Adipocyte (in vitro differentiated cells): ENCODE measurements at regions not wholly inside any gene's neighbourhood (a gene's known extent, or its start where the extent isn't known, plus 50 kb on each side); places are given as distances from the start of the nearest gene placed in this dataset.

ENCODE experiments used
- DNase-seq: peaks from one replicate; pipeline ENCODE4 v3.0.0-alpha.2; 2015; ENCODE audit warnings: low read depth
- H3K27me3 ChIP-seq: replicated peaks from 2 replicates; pipeline ENCODE4 v1.7.0; 2013; ENCODE audit warnings: mild to moderate bottlenecking, low read length, moderate library complexity; ENCODE audit not compliant: control insufficient read depth, insufficient read depth
- H3K36me3 ChIP-seq: 2 replicates; pipeline ENCODE4 v1.7.0; 2013; ENCODE audit warnings: low read length, mild to moderate bottlenecking, moderate library complexity; ENCODE audit not compliant: control insufficient read depth, insufficient read depth, severe bottlenecking
- H3K4me1 ChIP-seq: 2 replicates; pipeline ENCODE4 v1.7.0; 2013; ENCODE audit warnings: mild to moderate bottlenecking, low read length, moderate library complexity; ENCODE audit not compliant: control insufficient read depth, insufficient read depth
- H3K4me3 ChIP-seq: 2 replicates; pipeline ENCODE4 v1.7.0; 2013; ENCODE audit warnings: mild to moderate bottlenecking, low read length, moderate library complexity
- H3K9ac ChIP-seq: 2 replicates; pipeline ENCODE4 v1.7.0; 2013; ENCODE audit warnings: mild to moderate bottlenecking, low read length, moderate library complexity
- H3K9me3 ChIP-seq: 2 replicates; pipeline ENCODE4 v1.7.0; 2013; ENCODE audit warnings: mild to moderate bottlenecking, low read length, moderate library complexity; ENCODE audit not compliant: control insufficient read depth

DNA sequence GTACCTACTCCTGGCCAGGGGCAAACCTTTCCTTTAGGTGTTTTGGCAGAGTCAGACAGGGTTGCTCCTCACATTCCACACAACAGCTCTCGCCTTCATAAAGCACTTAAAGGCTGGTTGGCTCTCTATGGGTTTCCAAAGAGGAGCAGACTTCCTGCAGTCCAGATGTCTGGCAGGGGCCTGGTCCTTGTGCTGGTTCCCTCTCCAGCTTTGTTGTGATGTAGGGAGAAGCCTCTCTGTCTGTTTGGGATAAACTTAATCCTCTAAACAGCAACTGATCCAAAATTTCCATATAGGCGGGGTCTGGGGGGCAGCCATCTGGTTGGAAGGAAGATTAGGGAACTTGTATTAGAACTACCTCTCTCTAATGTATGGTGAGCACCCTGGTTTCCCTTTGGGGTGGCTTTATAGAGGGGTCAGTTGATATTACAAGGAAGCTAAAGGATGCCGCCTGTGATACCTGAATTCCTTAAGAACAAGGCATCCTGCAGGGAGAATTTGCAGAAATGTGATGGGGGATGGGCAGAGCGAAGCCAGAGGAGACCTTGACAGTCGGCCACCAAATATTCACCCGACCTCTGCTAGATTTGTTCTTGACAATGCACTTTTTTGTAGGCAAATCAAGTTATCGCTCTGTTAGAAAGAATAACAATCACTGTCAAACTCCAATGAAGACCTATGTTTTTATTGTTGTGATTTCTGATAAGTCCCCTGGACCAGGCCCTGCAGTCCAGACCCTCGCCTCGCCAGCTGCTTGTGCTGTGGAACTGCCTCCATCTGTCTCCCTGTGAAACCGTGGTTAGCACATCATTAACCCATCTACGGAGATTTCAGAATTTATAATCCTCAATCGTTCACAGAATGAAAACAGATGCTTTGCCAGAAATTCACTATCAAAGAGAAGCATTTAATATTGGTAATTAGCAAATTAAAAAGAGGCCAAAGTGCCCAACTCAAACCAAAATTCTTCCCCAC, 94.0 kb upstream of the RALGAPA2 start:
- no peaks in the 10 kb centered on the region for H3K4me1 ChIP-seq
- no peak for DNase-seq
- no peak overlapping the region for H3K9ac ChIP-seq
- H3K4me3 ChIP-seq, result no peak overlapping the region
- H3K27me3 ChIP-seq, result peaks cover 32% of the 10 kb centered on the region
- H3K36me3 ChIP-seq, result no peaks in the 10 kb centered on the region
- peaks cover 6% of the 10 kb centered on the region for H3K9me3 ChIP-seq

DNA sequence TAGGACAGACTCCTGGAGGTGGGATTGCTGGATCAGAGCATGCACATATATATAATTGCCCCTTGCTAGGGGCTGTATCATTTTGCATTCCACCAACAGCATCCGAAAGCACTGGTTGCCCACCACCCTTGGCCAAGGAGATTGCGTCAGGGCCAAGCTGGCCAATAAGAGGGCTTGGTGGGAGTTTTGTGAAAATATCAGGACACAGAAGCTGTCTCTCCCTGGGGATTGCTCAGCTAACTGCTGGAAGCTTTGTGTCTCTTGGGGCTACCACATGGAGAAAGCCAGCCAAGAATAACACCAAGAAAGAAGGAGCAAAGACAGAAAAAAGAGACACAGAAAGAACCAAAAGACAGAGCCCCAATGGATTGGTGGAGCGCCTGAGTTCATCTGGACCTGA, 90.6 kb upstream of the RALGAPA2 start:
- Histone ChIP-seq H3K4me3 (no peak overlapping the region), H3K36me3 (no peaks in the 10 kb centered on the region), H3K9ac (no peak overlapping the region), H3K9me3 (peaks cover 6% of the 10 kb centered on the region), H3K27me3 (peaks cover 32% of the 10 kb centered on the region), H3K4me1 (no peaks in the 10 kb centered on the region)
- no peak for DNase-seq

- Histone ChIP-seq H3K9me3 (peaks cover 6% of the 10 kb centered on the region), H3K4me3 (no peak overlapping the region), H3K9ac (no peak overlapping the region), H3K27me3 (peaks cover 25% of the 10 kb centered on the region), H3K36me3 (no peaks in the 10 kb centered on the region), H3K4me1 (no peaks in the 10 kb centered on the region)
- DNase-seq, result no peak
Measured at GRCh38 chr20:20802328-20802727, 89.9 kb upstream of the RALGAPA2 start.

DNA sequence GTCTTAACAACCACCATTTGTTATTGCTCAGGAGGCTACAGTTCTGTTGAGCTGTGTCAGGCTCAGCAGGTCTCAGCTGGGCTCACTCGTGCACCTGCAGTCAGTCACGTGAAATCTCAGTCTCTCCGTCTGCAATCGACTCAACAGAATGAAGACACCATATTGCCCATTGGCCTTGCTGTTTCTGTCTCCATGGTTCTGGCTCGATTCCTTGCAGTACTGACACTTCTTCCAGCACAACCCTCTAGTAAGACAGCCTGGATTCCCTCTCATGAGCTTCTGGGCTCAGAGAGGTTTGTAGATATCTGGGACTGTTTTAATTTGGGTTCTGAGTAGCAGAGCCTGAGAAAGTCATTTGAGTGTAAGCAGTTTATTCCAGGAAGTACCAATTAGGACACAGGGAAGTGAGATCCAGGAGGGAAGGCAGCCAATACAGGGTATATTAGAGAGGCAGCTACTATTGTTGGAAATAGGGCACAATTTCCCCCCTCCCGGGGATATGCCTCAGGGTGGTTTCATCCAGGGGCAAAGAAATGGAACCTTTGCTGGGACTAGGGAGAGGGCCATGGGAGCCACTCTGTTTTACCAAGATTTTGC, 87.4 kb upstream of the RALGAPA2 start:
- H3K4me3 ChIP-seq, result no peak overlapping the region
- no peaks in the 10 kb centered on the region for H3K9me3 ChIP-seq
- H3K4me1 ChIP-seq, result no peaks in the 10 kb centered on the region
- H3K36me3 ChIP-seq, result no peaks in the 10 kb centered on the region
- H3K27me3 ChIP-seq, result peaks cover 8% of the 10 kb centered on the region
- DNase-seq, result no peak
- no peak overlapping the region for H3K9ac ChIP-seq

GRCh38 chr20:20797521-20798310, 85.3 kb upstream of the RALGAPA2 start:
- H3K4me3 ChIP-seq, result no peak overlapping the region
- H3K36me3 ChIP-seq, result no peaks in the 10 kb centered on the region
- no peaks in the 10 kb centered on the region for H3K9me3 ChIP-seq
- peaks cover 7% of the 10 kb centered on the region for H3K27me3 ChIP-seq
- H3K9ac ChIP-seq, result no peak overlapping the region
- no peaks in the 10 kb centered on the region for H3K4me1 ChIP-seq
- DNase-seq, result no peak

- Histone ChIP-seq H3K9ac (no peak overlapping the region), H3K36me3 (no peaks in the 10 kb centered on the region), H3K9me3 (no peaks in the 10 kb centered on the region), H3K27me3 (peaks cover 7% of the 10 kb centered on the region), H3K4me1 (no peaks in the 10 kb centered on the region), H3K4me3 (no peak overlapping the region)
- DNase-seq, result no peak
Measured at GRCh38 chr20:20796766-20797440, 84.5 kb upstream of the RALGAPA2 start.

DNA sequence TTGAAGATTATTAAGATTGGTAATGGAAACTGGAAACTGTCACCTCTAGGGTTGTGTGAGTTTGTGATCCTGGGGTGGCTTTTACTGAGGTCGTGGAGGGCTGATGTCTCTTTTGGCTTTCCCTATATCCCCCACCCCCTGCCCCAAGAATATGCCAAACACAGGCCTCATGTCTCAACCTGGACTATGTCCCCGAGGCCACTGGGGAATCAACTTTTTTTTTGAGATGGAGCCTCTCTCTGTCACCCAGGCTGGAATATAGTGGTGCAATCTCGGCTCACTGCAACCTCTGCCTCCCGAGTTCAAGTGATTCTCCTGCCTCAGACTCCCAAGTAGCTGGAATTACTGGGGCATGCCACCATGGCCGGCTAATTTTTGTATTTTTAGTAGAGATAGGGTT, 83.3 kb upstream of the RALGAPA2 start:
- DNase-seq, result no peak
- Histone ChIP-seq H3K9me3 (no peaks in the 10 kb centered on the region), H3K9ac (no peak overlapping the region), H3K4me1 (no peaks in the 10 kb centered on the region), H3K4me3 (no peak overlapping the region), H3K27me3 (peaks cover 7% of the 10 kb centered on the region), H3K36me3 (no peaks in the 10 kb centered on the region)

- Histone ChIP-seq H3K36me3 (no peaks in the 10 kb centered on the region), H3K27me3 (peaks cover 7% of the 10 kb centered on the region), H3K9me3 (no peaks in the 10 kb centered on the region), H3K4me3 (no peak overlapping the region), H3K4me1 (no peaks in the 10 kb centered on the region), H3K9ac (no peak overlapping the region)
- DNase-seq, result no peak
Measured at GRCh38 chr20:20795119-20795518, 82.7 kb upstream of the RALGAPA2 start.

DNA sequence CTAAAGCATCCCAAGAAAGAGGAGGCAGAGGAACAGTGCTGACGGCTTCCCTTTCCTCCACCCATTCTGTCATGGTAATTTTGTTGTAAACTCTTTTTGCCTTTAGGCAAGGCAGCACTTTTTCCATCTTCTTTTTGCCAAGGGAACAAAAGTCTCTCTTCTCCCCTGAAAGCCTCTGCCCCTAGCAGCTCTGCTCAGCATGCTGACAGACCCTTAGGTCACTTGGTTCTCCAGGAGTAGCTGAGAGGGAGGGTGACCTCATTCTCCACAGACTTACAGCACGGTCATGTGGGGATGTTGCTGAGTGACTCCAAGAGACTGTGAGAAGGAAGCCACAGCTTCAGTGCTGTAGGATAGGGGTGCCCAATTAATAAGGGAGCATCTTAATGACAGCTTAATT, 81.1 kb upstream of the RALGAPA2 start:
- no peak for DNase-seq
- Histone ChIP-seq H3K9me3 (no peaks in the 10 kb centered on the region), H3K9ac (no peak overlapping the region), H3K4me3 (no peak overlapping the region), H3K36me3 (no peaks in the 10 kb centered on the region), H3K4me1 (no peaks in the 10 kb centered on the region), H3K27me3 (peaks cover 8% of the 10 kb centered on the region)

- no peak for DNase-seq
- no peaks in the 10 kb centered on the region for H3K36me3 ChIP-seq
- H3K9me3 ChIP-seq, result peaks cover 2% of the 10 kb centered on the region
- no peak overlapping the region for H3K4me3 ChIP-seq
- H3K4me1 ChIP-seq, result no peaks in the 10 kb centered on the region
- no peak overlapping the region for H3K9ac ChIP-seq
- H3K27me3 ChIP-seq, result peaks cover 12% of the 10 kb centered on the region
Measured at GRCh38 chr20:20791664-20792568, 79.5 kb upstream of the RALGAPA2 start.
